GM23338 (cell line): ENCODE measurements at regions not wholly inside any gene's neighbourhood (a gene's known extent, or its start where the extent isn't known, plus 50 kb on each side); places are given as distances from the start of the nearest gene placed in this dataset.

Source experiments
- CTCF ChIP-seq, 2 experiments: fragments of 200-600 bp in 1 of 2; sonication (generic) in 1 of 2; conservative IDR thresholded peaks; 2 replicates each; pipeline versions ENCODE4 v1.5.1 to v1.6.1; 2016 to 2017; ENCODE audit warnings: antibody characterized with exemption in 2 of 2, low read depth in 2 of 2, mild to moderate bottlenecking in 2 of 2, moderate library complexity in 1 of 2
- EZH2 ChIP-seq: fragments of 200-600 bp; sonication (generic); IDR thresholded peaks from one replicate; pipeline ENCODE4 v1.8.0; 2017; ENCODE audit warnings: antibody characterized with exemption, mild to moderate bottlenecking, low read depth; ENCODE audit not compliant: unreplicated experiment
- JUNB ChIP-seq: IDR thresholded peaks from one replicate; pipeline ENCODE4 v1.6.1; 2016; ENCODE audit warnings: antibody characterized with exemption; ENCODE audit not compliant: unreplicated experiment
- NANOG ChIP-seq: IDR thresholded peaks from 2 replicates; pipeline ENCODE4 v1.6.1; 2016; ENCODE audit warnings: antibody characterized with exemption, borderline replicate concordance
- POLR2AphosphoS5 ChIP-seq: IDR thresholded peaks from 2 replicates; pipeline ENCODE4 v1.6.1; 2016; ENCODE audit warnings: antibody characterized with exemption, low read depth
- ZNF114 ChIP-seq: fragments of 250-450 bp; sonication (Bioruptor Pico); IDR thresholded peaks from 2 replicates; pipeline ENCODE4 v1.5.0; 2020; ENCODE audit warnings: mild to moderate bottlenecking, moderate library complexity
- ZNF462 ChIP-seq: fragments of 250-450 bp; sonication (Bioruptor Pico); IDR thresholded peaks from 2 replicates; pipeline ENCODE4 v1.5.0; 2020; ENCODE audit warnings: mild to moderate bottlenecking, moderate library complexity
- TF ChIP-seq, protein P1 (sequence below): IDR thresholded peaks from one replicate; pipeline ENCODE4 v1.6.1; 2018; ENCODE audit warnings: antibody characterized with exemption; ENCODE audit not compliant: unreplicated experiment

DNA sequence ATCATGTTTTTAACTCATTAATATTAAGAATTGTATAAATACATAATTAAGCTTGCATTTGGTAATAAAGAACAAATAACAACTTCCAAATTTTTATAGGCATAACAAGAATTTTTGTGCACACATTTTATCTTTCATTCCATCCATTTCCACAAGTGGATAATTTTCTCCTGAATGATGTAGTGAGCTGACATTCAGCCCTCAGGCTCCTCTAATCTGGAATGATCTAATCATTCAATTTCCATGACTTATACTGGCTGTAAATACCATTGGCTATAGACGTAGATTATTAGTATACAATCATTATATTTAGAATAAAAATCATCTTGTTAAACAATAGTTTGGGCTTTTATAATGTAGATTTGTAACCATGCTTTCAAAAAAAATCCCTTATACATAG, 287.2 kb upstream of the GHITM start (continued):
- no peak for TF ChIP-seq ZNF462 (CRISPR knock-in tag)
- TF ChIP-seq POLR2AphosphoS5, result no peak
- TF ChIP-seq, protein P1, sequence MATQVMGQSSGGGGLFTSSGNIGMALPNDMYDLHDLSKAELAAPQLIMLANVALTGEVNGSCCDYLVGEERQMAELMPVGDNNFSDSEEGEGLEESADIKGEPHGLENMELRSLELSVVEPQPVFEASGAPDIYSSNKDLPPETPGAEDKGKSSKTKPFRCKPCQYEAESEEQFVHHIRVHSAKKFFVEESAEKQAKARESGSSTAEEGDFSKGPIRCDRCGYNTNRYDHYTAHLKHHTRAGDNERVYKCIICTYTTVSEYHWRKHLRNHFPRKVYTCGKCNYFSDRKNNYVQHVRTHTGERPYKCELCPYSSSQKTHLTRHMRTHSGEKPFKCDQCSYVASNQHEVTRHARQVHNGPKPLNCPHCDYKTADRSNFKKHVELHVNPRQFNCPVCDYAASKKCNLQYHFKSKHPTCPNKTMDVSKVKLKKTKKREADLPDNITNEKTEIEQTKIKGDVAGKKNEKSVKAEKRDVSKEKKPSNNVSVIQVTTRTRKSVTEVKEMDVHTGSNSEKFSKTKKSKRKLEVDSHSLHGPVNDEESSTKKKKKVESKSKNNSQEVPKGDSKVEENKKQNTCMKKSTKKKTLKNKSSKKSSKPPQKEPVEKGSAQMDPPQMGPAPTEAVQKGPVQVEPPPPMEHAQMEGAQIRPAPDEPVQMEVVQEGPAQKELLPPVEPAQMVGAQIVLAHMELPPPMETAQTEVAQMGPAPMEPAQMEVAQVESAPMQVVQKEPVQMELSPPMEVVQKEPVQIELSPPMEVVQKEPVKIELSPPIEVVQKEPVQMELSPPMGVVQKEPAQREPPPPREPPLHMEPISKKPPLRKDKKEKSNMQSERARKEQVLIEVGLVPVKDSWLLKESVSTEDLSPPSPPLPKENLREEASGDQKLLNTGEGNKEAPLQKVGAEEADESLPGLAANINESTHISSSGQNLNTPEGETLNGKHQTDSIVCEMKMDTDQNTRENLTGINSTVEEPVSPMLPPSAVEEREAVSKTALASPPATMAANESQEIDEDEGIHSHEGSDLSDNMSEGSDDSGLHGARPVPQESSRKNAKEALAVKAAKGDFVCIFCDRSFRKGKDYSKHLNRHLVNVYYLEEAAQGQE, result no peak
- TF ChIP-seq CTCF (conservative IDR thresholded peaks at IDR 0.05; ENCODE audit: low read depth in 2 of 2), result no peak
- TF ChIP-seq ZNF114, result no peak
- no peak for TF ChIP-seq EZH2
- no peak for TF ChIP-seq NANOG
- no peak for TF ChIP-seq JUNB
